PFSK-1 (cell line): ENCODE measurements at regions not wholly inside any gene's neighbourhood (a gene's known extent, or its start where the extent isn't known, plus 50 kb on each side); places are given as distances from the start of the nearest gene placed in this dataset.

Experiments
- FOXP2 ChIP-seq: optimal IDR thresholded peaks from 2 replicates; pipeline ENCODE3; 2011; ENCODE audit warnings: borderline replicate concordance, control low read depth, inconsistent platforms; ENCODE audit not compliant: insufficient read depth; ENCODE audit errors: extremely low read length, extremely low read depth
- POLR2AphosphoS5 ChIP-seq: IDR thresholded peaks from 2 replicates; pipeline ENCODE4 v1.6.1; 2012; ENCODE audit warnings: low read depth, mild to moderate bottlenecking, control low read depth, low read length, moderate library complexity
- SIN3A ChIP-seq: IDR thresholded peaks from 2 replicates; pipeline ENCODE4 v1.6.1; 2012; ENCODE audit warnings: mild to moderate bottlenecking, low read length, moderate library complexity, borderline replicate concordance; ENCODE audit not compliant: insufficient read depth
- TAF1 ChIP-seq: IDR thresholded peaks from 2 replicates; pipeline ENCODE4 v1.6.1; 2012; ENCODE audit warnings: low read length, control low read depth, borderline replicate concordance; ENCODE audit not compliant: insufficient read depth
- TF ChIP-seq, protein P1 (sequence below), 2 experiments: IDR thresholded peaks; 2 replicates each; pipeline versions ENCODE4 v1.6.1 to v1.8.0; 2011 to 2012; ENCODE audit warnings: low read depth in 2 of 2, low read length in 2 of 2, control low read depth in 1 of 2, inconsistent platforms in 1 of 2, mild to moderate bottlenecking in 1 of 2, moderate library complexity in 1 of 2; ENCODE audit not compliant: insufficient read depth in 1 of 2

DNA sequence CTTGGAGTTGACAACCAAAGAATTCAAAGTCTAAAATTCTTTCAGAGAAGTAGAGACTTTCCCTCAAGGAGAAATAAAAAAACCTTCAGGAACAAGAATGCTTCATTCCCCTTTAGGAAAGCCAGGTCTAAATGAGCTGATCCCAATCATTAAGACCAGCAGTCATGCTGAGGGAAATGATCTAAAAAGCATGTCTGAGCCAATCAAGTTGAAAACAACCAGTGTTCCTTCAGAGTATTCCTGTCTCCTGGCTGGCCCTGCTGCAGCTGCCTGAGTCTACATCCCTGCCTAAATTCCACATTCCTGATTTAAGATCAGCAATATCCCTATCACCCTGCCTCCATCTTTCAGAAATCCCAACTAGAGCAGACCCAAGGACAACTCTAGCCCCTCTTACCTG is 244.5 kb downstream of the PLK2 start:
- TF ChIP-seq SIN3A (no peak), TAF1 (no peak), FOXP2 (no peak), POLR2AphosphoS5 (no peak)
- TF ChIP-seq, protein P1, sequence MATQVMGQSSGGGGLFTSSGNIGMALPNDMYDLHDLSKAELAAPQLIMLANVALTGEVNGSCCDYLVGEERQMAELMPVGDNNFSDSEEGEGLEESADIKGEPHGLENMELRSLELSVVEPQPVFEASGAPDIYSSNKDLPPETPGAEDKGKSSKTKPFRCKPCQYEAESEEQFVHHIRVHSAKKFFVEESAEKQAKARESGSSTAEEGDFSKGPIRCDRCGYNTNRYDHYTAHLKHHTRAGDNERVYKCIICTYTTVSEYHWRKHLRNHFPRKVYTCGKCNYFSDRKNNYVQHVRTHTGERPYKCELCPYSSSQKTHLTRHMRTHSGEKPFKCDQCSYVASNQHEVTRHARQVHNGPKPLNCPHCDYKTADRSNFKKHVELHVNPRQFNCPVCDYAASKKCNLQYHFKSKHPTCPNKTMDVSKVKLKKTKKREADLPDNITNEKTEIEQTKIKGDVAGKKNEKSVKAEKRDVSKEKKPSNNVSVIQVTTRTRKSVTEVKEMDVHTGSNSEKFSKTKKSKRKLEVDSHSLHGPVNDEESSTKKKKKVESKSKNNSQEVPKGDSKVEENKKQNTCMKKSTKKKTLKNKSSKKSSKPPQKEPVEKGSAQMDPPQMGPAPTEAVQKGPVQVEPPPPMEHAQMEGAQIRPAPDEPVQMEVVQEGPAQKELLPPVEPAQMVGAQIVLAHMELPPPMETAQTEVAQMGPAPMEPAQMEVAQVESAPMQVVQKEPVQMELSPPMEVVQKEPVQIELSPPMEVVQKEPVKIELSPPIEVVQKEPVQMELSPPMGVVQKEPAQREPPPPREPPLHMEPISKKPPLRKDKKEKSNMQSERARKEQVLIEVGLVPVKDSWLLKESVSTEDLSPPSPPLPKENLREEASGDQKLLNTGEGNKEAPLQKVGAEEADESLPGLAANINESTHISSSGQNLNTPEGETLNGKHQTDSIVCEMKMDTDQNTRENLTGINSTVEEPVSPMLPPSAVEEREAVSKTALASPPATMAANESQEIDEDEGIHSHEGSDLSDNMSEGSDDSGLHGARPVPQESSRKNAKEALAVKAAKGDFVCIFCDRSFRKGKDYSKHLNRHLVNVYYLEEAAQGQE (IDR thresholded peaks at IDR 0.05; ENCODE audit: insufficient read depth in 1 of 2, low read depth in 2 of 2, low read length in 2 of 2), result no peak

DNA sequence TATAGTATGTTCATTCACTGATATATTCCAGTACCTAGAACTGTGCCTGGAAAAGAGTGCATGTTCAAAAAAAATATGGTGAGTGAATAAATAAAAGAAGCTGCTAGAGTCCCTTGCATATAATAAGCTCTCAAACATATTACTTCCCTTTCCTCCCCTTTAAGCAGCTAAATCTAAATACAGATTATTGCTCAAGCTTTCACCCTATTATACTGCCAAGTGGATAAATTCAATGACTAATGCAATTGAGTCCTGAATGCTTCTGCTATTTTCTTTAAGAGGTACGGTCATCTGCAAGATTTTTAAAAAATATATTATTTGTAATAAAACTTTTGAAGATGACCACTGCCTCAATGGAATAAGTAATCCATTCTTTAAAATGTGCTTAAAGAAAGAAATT is 248.4 kb downstream of the PLK2 start:
- TF ChIP-seq FOXP2 (no peak), SIN3A (no peak), POLR2AphosphoS5 (no peak), TAF1 (no peak)
- TF ChIP-seq, protein P1 (IDR thresholded peaks at IDR 0.05; ENCODE audit: insufficient read depth in 1 of 2, low read depth in 2 of 2, low read length in 2 of 2), result no peak

DNA sequence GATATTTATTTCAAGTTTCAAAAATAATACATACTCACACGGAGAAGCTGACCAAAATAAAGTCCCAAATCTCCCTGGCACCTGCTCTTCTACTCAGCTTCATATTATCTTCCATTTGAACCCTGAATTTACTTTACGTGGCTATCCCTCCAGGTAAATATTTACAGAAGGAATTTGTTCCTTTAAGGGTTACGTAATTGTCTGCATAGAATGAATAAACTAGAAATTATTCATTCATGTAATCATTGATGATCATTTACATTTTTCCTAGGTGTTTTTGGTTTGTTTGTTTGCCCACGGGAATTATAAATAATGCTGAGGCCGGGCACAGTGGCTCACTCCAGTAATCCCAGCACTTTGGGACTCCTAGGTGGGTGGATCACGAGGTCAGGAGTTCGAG is 251.2 kb downstream of the PLK2 start:
- TF ChIP-seq SIN3A (no peak), FOXP2 (no peak), POLR2AphosphoS5 (no peak), TAF1 (no peak)
- TF ChIP-seq, protein P1 (IDR thresholded peaks at IDR 0.05; ENCODE audit: insufficient read depth in 1 of 2, low read depth in 2 of 2, low read length in 2 of 2), result no peak

DNA sequence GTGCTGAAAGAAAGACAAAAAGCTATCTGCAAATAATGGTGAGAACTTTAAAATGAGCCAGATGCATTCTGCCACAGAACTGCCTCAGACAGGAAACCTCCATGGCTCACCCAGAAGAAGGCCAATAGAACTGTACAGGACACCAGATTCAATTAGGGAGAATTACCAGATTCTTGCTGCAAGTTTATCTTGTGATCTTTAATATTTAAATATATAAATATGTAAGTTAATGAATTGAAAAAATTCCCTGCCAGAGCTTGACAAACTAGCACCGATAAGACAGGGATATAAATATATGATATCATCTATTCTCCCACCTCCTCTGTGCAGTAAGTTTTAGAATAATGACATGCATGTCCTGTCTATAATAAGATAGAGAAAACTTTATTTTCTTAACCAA is 252.8 kb downstream of the PLK2 start:
- TF ChIP-seq, protein P1 (IDR thresholded peaks at IDR 0.05; ENCODE audit: insufficient read depth in 1 of 2, low read depth in 2 of 2, low read length in 2 of 2), result no peak
- TF ChIP-seq FOXP2 (no peak), SIN3A (no peak), TAF1 (no peak), POLR2AphosphoS5 (no peak)

DNA sequence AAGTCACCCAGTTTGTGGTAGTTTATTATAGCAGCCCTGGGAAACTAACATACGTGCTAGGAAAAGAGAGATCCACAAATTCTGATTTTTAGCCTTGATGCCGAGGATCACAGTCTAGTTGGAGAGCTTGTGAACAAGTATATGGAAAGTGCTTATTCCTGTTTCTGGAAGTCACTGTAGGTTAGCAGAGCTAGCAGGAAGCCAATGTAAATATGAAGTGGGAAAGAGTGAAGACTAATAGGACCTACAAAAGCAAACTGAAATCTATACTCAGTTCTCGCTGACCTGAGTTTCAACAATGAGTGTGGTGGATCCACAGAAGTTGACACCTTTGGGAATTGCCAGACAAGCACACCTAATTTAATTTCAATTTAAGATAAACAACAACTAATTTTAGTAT is 254.9 kb downstream of the PLK2 start:
- TF ChIP-seq SIN3A (no peak), POLR2AphosphoS5 (no peak), TAF1 (no peak), FOXP2 (no peak)
- TF ChIP-seq, protein P1 (IDR thresholded peaks at IDR 0.05; ENCODE audit: insufficient read depth in 1 of 2, low read depth in 2 of 2, low read length in 2 of 2), result no peak
